ENCODE measurements at regions not wholly inside any gene's neighbourhood (a gene's known extent, or its start where the extent isn't known, plus 50 kb on each side); places are given as distances from the start of the nearest gene placed in this dataset.

GRCh38 chr14:65226824-65227604, 124.7 kb upstream of the MAX start (continued):
- TF ChIP-seq ZNF562 (CRISPR knock-in tag; IDR thresholded peaks at IDR 0.05; ENCODE audit: borderline replicate concordance), result no peak
- no peak for TF ChIP-seq RNF2 (conservative IDR thresholded peaks at IDR 0.05; ENCODE audit: low read depth)
- TF ChIP-seq ZNF616 (CRISPR knock-in tag; IDR thresholded peaks at IDR 0.05; ENCODE audit: low read depth), result no peak
- no peak for TF ChIP-seq LRRFIP1 (CRISPR knock-in tag; conservative IDR thresholded peaks at IDR 0.05)
- TF ChIP-seq TAF15 (IDR thresholded peaks at IDR 0.05; ENCODE audit: low read depth, low read length, poor library complexity, severe bottlenecking), result no peak
- TF ChIP-seq HOXA9 (CRISPR knock-in tag; IDR thresholded peaks at IDR 0.05; ENCODE audit: borderline replicate concordance), result no peak
- TF ChIP-seq FLYWCH1 (CRISPR knock-in tag; IDR thresholded peaks at IDR 0.05), result no peak
- no peak for TF ChIP-seq XBP1 (CRISPR knock-in tag; IDR thresholded peaks at IDR 0.05)
- no peak for TF ChIP-seq GTF2F1 (IDR thresholded peaks at IDR 0.05; ENCODE audit: low read length)
- no peak for TF ChIP-seq HNRNPUL1 (IDR thresholded peaks at IDR 0.05; ENCODE audit: low read depth, low read length)
- TF ChIP-seq MTERF4 (CRISPR knock-in tag; IDR thresholded peaks at IDR 0.05), result no peak
- TF ChIP-seq AKAP8 (CRISPR knock-in tag; IDR thresholded peaks at IDR 0.05), result no peak
- no peak; the same call in none of the 2 replicates for TF ChIP-seq ELF3 (CRISPR knock-in tag; IDR thresholded peaks at IDR 0.05)
- no peak for TF ChIP-seq NPAS2 (CRISPR knock-in tag; IDR thresholded peaks at IDR 0.05; ENCODE audit: borderline replicate concordance)
- TF ChIP-seq ZNF501 (CRISPR knock-in tag; IDR thresholded peaks at IDR 0.05), result no peak
- no peak for TF ChIP-seq CAMTA2 (CRISPR knock-in tag; IDR thresholded peaks at IDR 0.05; ENCODE audit: borderline replicate concordance)
- TF ChIP-seq CHD4 (IDR thresholded peaks at IDR 0.05; ENCODE audit: borderline replicate concordance, low read length), result no peak; the same call in 1 of the 2 replicates
- no peak for TF ChIP-seq ISX (CRISPR knock-in tag; conservative IDR thresholded peaks at IDR 0.05)
- no peak for TF ChIP-seq RBM22 (optimal IDR thresholded peaks at IDR 0.05; ENCODE audit: low read length)
- TF ChIP-seq ZNF720 (CRISPR knock-in tag; IDR thresholded peaks at IDR 0.05), result no peak
- no peak for TF ChIP-seq SUZ12 (IDR thresholded peaks at IDR 0.05; ENCODE audit: low read depth, low read length)
- no peak for TF ChIP-seq BRCA1 (CRISPR knock-in tag; IDR thresholded peaks at IDR 0.05)
- no peak for TF ChIP-seq DNMT3B (CRISPR knock-in tag; conservative IDR thresholded peaks at IDR 0.05)
- TF ChIP-seq ZBTB10 (CRISPR knock-in tag; IDR thresholded peaks at IDR 0.05; ENCODE audit: borderline replicate concordance), result no peak
- TF ChIP-seq ZNF691 (CRISPR knock-in tag; IDR thresholded peaks at IDR 0.05; ENCODE audit: borderline replicate concordance, low read depth), result no peak
